ENCODE measurements at regions not wholly inside any gene's neighbourhood (a gene's known extent, or its start where the extent isn't known, plus 50 kb on each side); places are given as distances from the start of the nearest gene placed in this dataset.

DNA sequence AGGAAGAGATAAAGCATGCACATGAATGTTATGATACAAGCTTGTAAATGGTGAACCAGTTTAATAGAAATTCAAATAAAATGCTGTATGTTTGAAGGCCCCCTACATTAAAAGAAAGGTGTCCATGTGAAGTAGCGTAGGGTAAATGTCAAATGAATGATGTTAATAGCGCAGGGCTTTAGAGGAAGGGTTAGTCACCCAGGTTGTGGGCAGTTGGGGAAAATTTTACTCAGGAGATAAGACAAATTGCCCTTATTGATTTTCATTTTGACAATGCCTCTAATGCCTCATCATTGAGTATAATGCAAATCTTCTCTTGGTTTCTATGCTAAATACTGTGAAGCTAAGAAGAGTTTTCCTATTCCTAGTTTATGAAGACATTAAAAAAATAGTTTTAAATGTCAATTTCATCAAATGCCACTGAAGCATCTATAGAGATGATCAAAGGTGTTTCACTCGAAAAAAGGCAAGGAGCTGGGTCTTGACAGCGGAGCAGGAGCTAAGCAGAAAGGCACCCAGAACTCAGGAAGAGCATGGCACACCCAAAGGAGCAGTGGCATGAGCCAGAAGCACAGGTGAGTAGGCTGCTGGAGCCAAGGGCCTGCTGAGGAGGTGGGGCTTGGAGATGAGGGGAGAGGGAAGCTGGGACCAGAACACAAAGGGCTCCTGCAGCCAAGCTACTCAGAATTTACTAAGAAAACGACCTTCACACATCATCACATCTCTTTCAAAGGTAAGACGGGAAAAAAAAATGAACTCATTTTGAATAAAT is 129.3 kb upstream of the ACKR3 start:
- H3K27ac ChIP-seq (ENCODE audit: low read depth, low read length) = no peak overlapping the region
- no peak for DNase-seq
- no peak overlapping the region for H4K8ac ChIP-seq (ENCODE audit: low read depth, low read length)
- no peak overlapping the region for H3K14ac ChIP-seq (ENCODE audit: low read length)
- H3K4me2 ChIP-seq (ENCODE audit: low read length) = no peak overlapping the region
- H2BK5ac ChIP-seq (ENCODE audit: low read depth, low read length, poor library complexity) = no peak overlapping the region
- H3K36me3 ChIP-seq (ENCODE audit: control insufficient read depth in 1 of 2, insufficient read depth in 2 of 2, low read length in 2 of 2) = no peaks in the 10 kb centered on the region
- no peak overlapping the region for H3K18ac ChIP-seq (ENCODE audit: low read length)
- H3K79me1 ChIP-seq (ENCODE audit: low read length) = no peaks in the 10 kb centered on the region
- WGBS (ENCODE audit: extremely low coverage, insufficient coverage, insufficient read length) = no CpG with 5 or more reads among the region's 6 CpGs
- H3K9ac ChIP-seq (ENCODE audit: low read length) = no peak overlapping the region
- no peak overlapping the region for H4K91ac ChIP-seq (ENCODE audit: low read depth, low read length)
- H3K79me2 ChIP-seq (ENCODE audit: control insufficient read depth, insufficient read depth, low read length, poor library complexity) = no peaks in the 10 kb centered on the region
- no peak overlapping the region for H4K12ac ChIP-seq (ENCODE audit: low read depth, low read length)
- H2BK120ac ChIP-seq (ENCODE audit: insufficient read depth, low read length, poor library complexity) = no peak overlapping the region
- no peaks in the 10 kb centered on the region for H3K4me1 ChIP-seq (ENCODE audit: control insufficient read depth in 1 of 2, insufficient read depth in 2 of 2, low read length in 2 of 2)
- H2AK5ac ChIP-seq (ENCODE audit: low read length) = no peak overlapping the region
- H3K4ac ChIP-seq (ENCODE audit: low read depth, low read length) = no peak overlapping the region
- H2BK12ac ChIP-seq (ENCODE audit: low read length) = no peak overlapping the region
- H3K27me3 ChIP-seq (ENCODE audit: insufficient read depth, low read length) = no peaks in the 10 kb centered on the region
- no peak overlapping the region for H3K23ac ChIP-seq (ENCODE audit: low read length)
- H3K9me3 ChIP-seq (ENCODE audit: insufficient read depth, low read depth, low read length) = no peaks in the 10 kb centered on the region
- no peak overlapping the region for H3K4me3 ChIP-seq (ENCODE audit: low read depth, low read length)
- H2AFZ ChIP-seq (ENCODE audit: insufficient read depth, low read length, poor library complexity) = no peak overlapping the region

GRCh38 chr2:236444187-236444586 is 125.4 kb upstream of the ACKR3 start:
- Histone ChIP-seq H3K36me3 (ENCODE audit: control insufficient read depth in 1 of 2, insufficient read depth in 2 of 2, low read length in 2 of 2) (peaks cover 4 to 7% of the 10 kb centered on the region in 2 experiments), H2BK12ac (ENCODE audit: low read length) (no peak overlapping the region), H3K27ac (ENCODE audit: low read depth, low read length) (no peak overlapping the region), H2AK5ac (ENCODE audit: low read length) (no peak overlapping the region), H2BK5ac (ENCODE audit: low read depth, low read length, poor library complexity) (no peak overlapping the region), H3K4ac (ENCODE audit: low read depth, low read length) (no peak overlapping the region), H3K79me1 (ENCODE audit: low read length) (no peaks in the 10 kb centered on the region), H2BK120ac (ENCODE audit: insufficient read depth, low read length, poor library complexity) (no peak overlapping the region), H3K14ac (ENCODE audit: low read length) (no peak overlapping the region), H2AFZ (ENCODE audit: insufficient read depth, low read length, poor library complexity) (no peak overlapping the region), H4K12ac (ENCODE audit: low read depth, low read length) (no peak overlapping the region), H3K27me3 (ENCODE audit: insufficient read depth, low read length) (no peaks in the 10 kb centered on the region), H3K4me3 (ENCODE audit: low read depth, low read length) (no peak overlapping the region), H3K9me3 (ENCODE audit: insufficient read depth, low read depth, low read length) (no peaks in the 10 kb centered on the region), H3K4me2 (ENCODE audit: low read length) (no peak overlapping the region), H4K91ac (ENCODE audit: low read depth, low read length) (no peak overlapping the region), H3K9ac (ENCODE audit: low read length) (no peak overlapping the region), H3K23ac (ENCODE audit: low read length) (no peak overlapping the region), H4K8ac (ENCODE audit: low read depth, low read length) (no peak overlapping the region), H3K18ac (ENCODE audit: low read length) (no peak overlapping the region), H3K79me2 (ENCODE audit: control insufficient read depth, insufficient read depth, low read length, poor library complexity) (no peaks in the 10 kb centered on the region), H3K4me1 (ENCODE audit: control insufficient read depth in 1 of 2, insufficient read depth in 2 of 2, low read length in 2 of 2) (no peaks in the 10 kb centered on the region)
- no CpG with 5 or more reads among the region's 3 CpGs for WGBS (ENCODE audit: extremely low coverage, insufficient coverage, insufficient read length)
- no peak for DNase-seq

- Histone ChIP-seq H3K4me3 (ENCODE audit: low read depth, low read length) (no peak overlapping the region), H3K79me1 (ENCODE audit: low read length) (no peaks in the 10 kb centered on the region), H3K27me3 (ENCODE audit: insufficient read depth, low read length) (no peaks in the 10 kb centered on the region), H2AFZ (ENCODE audit: insufficient read depth, low read length, poor library complexity) (no peak overlapping the region), H2BK5ac (ENCODE audit: low read depth, low read length, poor library complexity) (no peak overlapping the region), H3K23ac (ENCODE audit: low read length) (no peak overlapping the region), H4K8ac (ENCODE audit: low read depth, low read length) (no peak overlapping the region), H4K12ac (ENCODE audit: low read depth, low read length) (no peak overlapping the region), H3K4me2 (ENCODE audit: low read length) (no peak overlapping the region), H3K4ac (ENCODE audit: low read depth, low read length) (no peak overlapping the region), H3K9me3 (ENCODE audit: insufficient read depth, low read depth, low read length) (no peaks in the 10 kb centered on the region), H2AK5ac (ENCODE audit: low read length) (no peak overlapping the region), H3K27ac (ENCODE audit: low read depth, low read length) (no peak overlapping the region), H3K79me2 (ENCODE audit: control insufficient read depth, insufficient read depth, low read length, poor library complexity) (no peaks in the 10 kb centered on the region), H2BK120ac (ENCODE audit: insufficient read depth, low read length, poor library complexity) (no peak overlapping the region), H3K36me3 (ENCODE audit: control insufficient read depth in 1 of 2, insufficient read depth in 2 of 2, low read length in 2 of 2) (peaks cover 4 to 7% of the 10 kb centered on the region in 2 experiments), H3K4me1 (ENCODE audit: control insufficient read depth in 1 of 2, insufficient read depth in 2 of 2, low read length in 2 of 2) (peaks cover 0 to 2% of the 10 kb centered on the region in 2 experiments), H4K91ac (ENCODE audit: low read depth, low read length) (no peak overlapping the region), H3K9ac (ENCODE audit: low read length) (no peak overlapping the region), H2BK12ac (ENCODE audit: low read length) (no peak overlapping the region), H3K14ac (ENCODE audit: low read length) (no peak overlapping the region), H3K18ac (ENCODE audit: low read length) (no peak overlapping the region)
- WGBS (ENCODE audit: extremely low coverage, insufficient coverage, insufficient read length) = no CpG with 5 or more reads among the region's 2 CpGs
- DNase-seq = no peak
These were observed 123.9 kb upstream of the ACKR3 start for GRCh38 chr2:236445678-236446077.

DNA sequence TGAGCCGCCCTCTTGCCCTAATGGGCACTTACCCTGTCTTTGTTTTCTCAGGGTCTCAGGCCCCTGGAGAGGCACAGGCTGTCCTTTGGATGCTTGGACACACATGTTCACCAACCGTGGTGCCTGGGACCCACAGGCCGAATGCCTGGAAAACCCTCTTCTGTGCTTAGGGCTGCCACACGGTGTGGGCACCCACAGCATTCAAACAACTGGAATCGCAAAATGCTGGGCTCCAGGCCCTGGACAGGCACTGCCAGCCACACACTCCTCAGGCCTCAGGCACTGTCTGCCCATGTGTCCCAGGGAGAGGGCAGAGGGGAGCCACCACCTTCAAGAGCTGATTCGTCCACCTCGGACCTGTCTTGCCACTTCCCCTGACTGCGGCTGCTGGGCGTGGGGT is 123.1 kb upstream of the ACKR3 start:
- no peak overlapping the region for H2AK5ac ChIP-seq (ENCODE audit: low read length)
- no peak overlapping the region for H3K4me2 ChIP-seq (ENCODE audit: low read length)
- no peak overlapping the region for H2BK120ac ChIP-seq (ENCODE audit: insufficient read depth, low read length, poor library complexity)
- no peak overlapping the region for H3K27ac ChIP-seq (ENCODE audit: low read depth, low read length)
- no peak overlapping the region for H3K9ac ChIP-seq (ENCODE audit: low read length)
- H3K9me3 ChIP-seq (ENCODE audit: insufficient read depth, low read depth, low read length) = no peaks in the 10 kb centered on the region
- H4K8ac ChIP-seq (ENCODE audit: low read depth, low read length) = no peak overlapping the region
- H3K36me3 ChIP-seq (ENCODE audit: control insufficient read depth in 1 of 2, insufficient read depth in 2 of 2, low read length in 2 of 2) = peaks cover 4 to 7% of the 10 kb centered on the region in 2 experiments
- no peak overlapping the region for H2AFZ ChIP-seq (ENCODE audit: insufficient read depth, low read length, poor library complexity)
- H3K4me1 ChIP-seq (ENCODE audit: control insufficient read depth in 1 of 2, insufficient read depth in 2 of 2, low read length in 2 of 2) = peaks cover 0 to 2% of the 10 kb centered on the region in 2 experiments
- no peak overlapping the region for H4K91ac ChIP-seq (ENCODE audit: low read depth, low read length)
- H3K79me2 ChIP-seq (ENCODE audit: control insufficient read depth, insufficient read depth, low read length, poor library complexity) = no peaks in the 10 kb centered on the region
- DNase-seq = no peak
- no peak overlapping the region for H3K4ac ChIP-seq (ENCODE audit: low read depth, low read length)
- H3K14ac ChIP-seq (ENCODE audit: low read length) = no peak overlapping the region
- no peaks in the 10 kb centered on the region for H3K27me3 ChIP-seq (ENCODE audit: insufficient read depth, low read length)
- H3K18ac ChIP-seq (ENCODE audit: low read length) = no peak overlapping the region
- no peak overlapping the region for H4K12ac ChIP-seq (ENCODE audit: low read depth, low read length)
- H3K4me3 ChIP-seq (ENCODE audit: low read depth, low read length) = no peak overlapping the region
- H2BK5ac ChIP-seq (ENCODE audit: low read depth, low read length, poor library complexity) = no peak overlapping the region
- no peak overlapping the region for H2BK12ac ChIP-seq (ENCODE audit: low read length)
- no peaks in the 10 kb centered on the region for H3K79me1 ChIP-seq (ENCODE audit: low read length)
- no CpG with 5 or more reads among the region's 9 CpGs for WGBS (ENCODE audit: extremely low coverage, insufficient coverage, insufficient read length)
- H3K23ac ChIP-seq (ENCODE audit: low read length) = no peak overlapping the region
